ENCODE measurements at regions not wholly inside any gene's neighbourhood (a gene's known extent, or its start where the extent isn't known, plus 50 kb on each side); places are given as distances from the start of the nearest gene placed in this dataset.

GRCh38 chr2:30379481-30379880, 67.6 kb upstream of the LCLAT1 start:
- intact Hi-C loops (cut with micrococcal nuclease; ENCODE audit: unreplicated experiment), result no loop called here
- Histone ChIP-seq H3K36me3 (ENCODE audit: insufficient read depth, low read length, poor library complexity, severe bottlenecking) (no peaks in the 10 kb centered on the region), H3K4me3 (ENCODE audit: low read depth, low read length, poor library complexity, severe bottlenecking) (no peak overlapping the region), H3K27ac (ENCODE audit: low read depth, low read length, poor library complexity, severe bottlenecking) (no peak overlapping the region), H3K27me3 (replicated peaks; ENCODE audit: insufficient read depth, low read depth, low read length, poor library complexity) (peaks cover 3% of the 10 kb centered on the region), H3K9me3 (ENCODE audit: low read depth, low read length, poor library complexity, severe bottlenecking) (no peaks in the 10 kb centered on the region), H3K4me1 (ENCODE audit: insufficient read depth, low read length, poor library complexity, severe bottlenecking) (no peaks in the 10 kb centered on the region)
- no peak for DNase-seq (ENCODE audit: low spot score)
- CTCF ChIA-PET, result no interaction called here
- no TSS peak for BruUV-seq (replicated peaks)
- TF ChIP-seq CTCF (conservative IDR thresholded peaks at IDR 0.05; ENCODE audit: low read depth, low read length) (no peak), EZH2 (IDR thresholded peaks at IDR 0.05; ENCODE audit: borderline replicate concordance, low read depth, low read length, poor library complexity, severe bottlenecking) (no peak)
- POLR2A ChIA-PET (ENCODE audit: low non-redundant PET), result no interaction called here

GRCh38 chr2:30380824-30381223, 66.2 kb upstream of the LCLAT1 start:
- Histone ChIP-seq H3K27me3 (replicated peaks; ENCODE audit: insufficient read depth, low read depth, low read length, poor library complexity) (peaks cover 3% of the 10 kb centered on the region), H3K27ac (ENCODE audit: low read depth, low read length, poor library complexity, severe bottlenecking) (no peak overlapping the region), H3K36me3 (ENCODE audit: insufficient read depth, low read length, poor library complexity, severe bottlenecking) (no peaks in the 10 kb centered on the region), H3K4me1 (ENCODE audit: insufficient read depth, low read length, poor library complexity, severe bottlenecking) (no peaks in the 10 kb centered on the region), H3K9me3 (ENCODE audit: low read depth, low read length, poor library complexity, severe bottlenecking) (no peaks in the 10 kb centered on the region), H3K4me3 (ENCODE audit: low read depth, low read length, poor library complexity, severe bottlenecking) (no peak overlapping the region)
- ChIA-PET CTCF (no interaction called here), POLR2A (ENCODE audit: low non-redundant PET) (no interaction called here)
- no TSS peak for BruUV-seq (replicated peaks)
- DNase-seq (ENCODE audit: low spot score), result no peak
- intact Hi-C loops (cut with micrococcal nuclease; ENCODE audit: unreplicated experiment), result no loop called here
- no peak for TF ChIP-seq CTCF (conservative IDR thresholded peaks at IDR 0.05; ENCODE audit: low read depth, low read length)
- TF ChIP-seq EZH2 (IDR thresholded peaks at IDR 0.05; ENCODE audit: borderline replicate concordance, low read depth, low read length, poor library complexity, severe bottlenecking), result no peak

- intact Hi-C loops (cut with micrococcal nuclease; ENCODE audit: unreplicated experiment), result no loop called here
Observed at GRCh38 chr2:30382162-30382783, 64.8 kb upstream of the LCLAT1 start.

More at GRCh38 chr2:30382162-30382783, 64.8 kb upstream of the LCLAT1 start:
- Histone ChIP-seq H3K27me3 (replicated peaks; ENCODE audit: insufficient read depth, low read depth, low read length, poor library complexity) (peaks cover 3% of the 10 kb centered on the region), H3K9me3 (ENCODE audit: low read depth, low read length, poor library complexity, severe bottlenecking) (no peaks in the 10 kb centered on the region), H3K4me3 (ENCODE audit: low read depth, low read length, poor library complexity, severe bottlenecking) (no peak overlapping the region), H3K36me3 (ENCODE audit: insufficient read depth, low read length, poor library complexity, severe bottlenecking) (no peaks in the 10 kb centered on the region), H3K27ac (ENCODE audit: low read depth, low read length, poor library complexity, severe bottlenecking) (no peak overlapping the region), H3K4me1 (ENCODE audit: insufficient read depth, low read length, poor library complexity, severe bottlenecking) (no peaks in the 10 kb centered on the region)
- no TSS peak for BruUV-seq (replicated peaks)
- no peak for DNase-seq (ENCODE audit: low spot score)
- ChIA-PET CTCF (no interaction called here), POLR2A (ENCODE audit: low non-redundant PET) (no interaction called here)
- no peak for TF ChIP-seq CTCF (conservative IDR thresholded peaks at IDR 0.05; ENCODE audit: low read depth, low read length)
- TF ChIP-seq EZH2 (IDR thresholded peaks at IDR 0.05; ENCODE audit: borderline replicate concordance, low read depth, low read length, poor library complexity, severe bottlenecking), result no peak

Measured in A673 (cell line).